Keratinocyte (primary cell): ENCODE measurements at regions not wholly inside any gene's neighbourhood (a gene's known extent, or its start where the extent isn't known, plus 50 kb on each side); places are given as distances from the start of the nearest gene placed in this dataset.

Experiments used
- DNase-seq: peaks from one replicate; pipeline ENCODE4 v3.0.0-alpha.2; 2011; ENCODE audit warnings: low read depth, missing footprints, low spot score
- FAIRE-seq: peaks from 2 replicates; lab custom pipeline; 2011; peaks lifted over from hg19 to GRCh38; lab: Jason Lieb, UNC
- H2AFZ ChIP-seq: 2 replicates; pipeline ENCODE4 v1.6.0; 2012; ENCODE audit warnings: low read length, control low read depth, inconsistent platforms; ENCODE audit not compliant: control insufficient read depth
- H3K27ac ChIP-seq: 2 replicates; pipeline ENCODE4 v1.5.1; 2011; ENCODE audit warnings: low read length; ENCODE audit not compliant: control insufficient read depth, insufficient read depth
- H3K27me3 ChIP-seq: 3 replicates; pipeline ENCODE4 v1.6.0; 2011; ENCODE audit warnings: low read length; ENCODE audit not compliant: control insufficient read depth, insufficient read depth; ENCODE audit errors: extremely low read depth
- H3K36me3 ChIP-seq, 2 experiments: 2 replicates in 1 of 2; 3 replicates in 1 of 2; pipeline ENCODE4 v1.5.1; 2011; ENCODE audit warnings: low read length in 2 of 2, mild to moderate bottlenecking in 1 of 2; ENCODE audit not compliant: control insufficient read depth in 2 of 2, insufficient read depth in 2 of 2; ENCODE audit errors: extremely low read depth in 1 of 2
- H3K4me1 ChIP-seq: 3 replicates; pipeline ENCODE4 v1.5.1; 2011; ENCODE audit warnings: low read length; ENCODE audit not compliant: control insufficient read depth, insufficient read depth; ENCODE audit errors: extremely low read depth
- H3K4me2 ChIP-seq: 3 replicates; pipeline ENCODE4 v1.6.0; 2011; ENCODE audit warnings: low read depth, low read length; ENCODE audit not compliant: control insufficient read depth, insufficient read depth; ENCODE audit errors: extremely low read depth
- H3K4me3 ChIP-seq, 3 experiments: fragments of 200-600 bp in 1 of 3; sonication (generic) in 1 of 3; 2 replicates in 2 of 3; 3 replicates in 1 of 3; pipeline ENCODE4 v1.5.1; 2011 to 2016; ENCODE audit warnings: low read length in 3 of 3, mild to moderate bottlenecking in 3 of 3, control low read depth in 2 of 3, inconsistent platforms in 1 of 3, low read depth in 1 of 3, mixed read lengths in 1 of 3, mixed run types in 1 of 3, moderate library complexity in 1 of 3; ENCODE audit not compliant: control insufficient read depth in 2 of 3, insufficient read depth in 2 of 3; ENCODE audit errors: extremely low read depth in 1 of 3
- H3K79me2 ChIP-seq: 2 replicates; pipeline ENCODE4 v1.6.0; 2012; ENCODE audit warnings: low read length; ENCODE audit not compliant: control insufficient read depth, insufficient read depth
- H3K9ac ChIP-seq: 3 replicates; pipeline ENCODE4 v1.6.0; 2011; ENCODE audit warnings: low read length; ENCODE audit not compliant: control insufficient read depth, insufficient read depth; ENCODE audit errors: extremely low read depth
- H3K9me1 ChIP-seq: 3 replicates; pipeline ENCODE4 v1.6.0; 2011; ENCODE audit warnings: low read length; ENCODE audit not compliant: control insufficient read depth, insufficient read depth; ENCODE audit errors: extremely low read depth
- H3K9me3 ChIP-seq: 2 replicates; pipeline ENCODE4 v1.5.1; 2012; ENCODE audit warnings: low read depth, low read length; ENCODE audit not compliant: control insufficient read depth
- H4K20me1 ChIP-seq: 3 replicates; pipeline ENCODE4 v1.6.0; 2011; ENCODE audit warnings: low read length; ENCODE audit not compliant: control insufficient read depth, insufficient read depth; ENCODE audit errors: extremely low read depth
- EZH2 ChIP-seq: IDR thresholded peaks from one replicate; pipeline ENCODE4 v1.6.1; 2012; ENCODE audit warnings: inconsistent platforms, mild to moderate bottlenecking, low read length, moderate library complexity
- dilution Hi-C: fragments of 300-500 bp; cut with MboI; formaldehyde crosslinking; loops from one replicate; pipeline ENCODE4 v1.7.0; 2020; ENCODE audit warnings: low sequenced_read_pairs; ENCODE audit not compliant: extremely low pct_ligation_motif_present
- TF ChIP-seq, protein P1 (sequence below), 3 experiments: IDR thresholded peaks in 1 of 3; conservative IDR thresholded peaks in 1 of 3; optimal IDR thresholded peaks in 1 of 3; 2 replicates in 2 of 3; 3 replicates in 1 of 3; pipeline versions ENCODE3 to v1.5.1; 2011; ENCODE audit warnings: low read length in 3 of 3, mild to moderate bottlenecking in 3 of 3, moderate library complexity in 2 of 3, control low read depth in 1 of 3, inconsistent platforms in 1 of 3; ENCODE audit not compliant: insufficient read depth in 2 of 3; ENCODE audit errors: extremely low read depth in 1 of 3

- DNase-seq (no peak), FAIRE-seq (no peak)
- H3K9me3 ChIP-seq: no peaks in the 10 kb centered on the region
- H3K9ac ChIP-seq: no peak overlapping the region
- dilution Hi-C loops: no loop called here
- H3K27ac ChIP-seq: no peak overlapping the region
- no peaks in the 10 kb centered on the region for H3K79me2 ChIP-seq
- no peaks in the 10 kb centered on the region for H4K20me1 ChIP-seq
- no peak overlapping the region for H3K4me2 ChIP-seq
- no peak overlapping the region for H2AFZ ChIP-seq
- H3K4me3 ChIP-seq: no peak overlapping the region
- no peaks in the 10 kb centered on the region for H3K9me1 ChIP-seq
- H3K27me3 ChIP-seq: no peaks in the 10 kb centered on the region
- H3K4me1 ChIP-seq: no peaks in the 10 kb centered on the region
- TF ChIP-seq, protein P1, sequence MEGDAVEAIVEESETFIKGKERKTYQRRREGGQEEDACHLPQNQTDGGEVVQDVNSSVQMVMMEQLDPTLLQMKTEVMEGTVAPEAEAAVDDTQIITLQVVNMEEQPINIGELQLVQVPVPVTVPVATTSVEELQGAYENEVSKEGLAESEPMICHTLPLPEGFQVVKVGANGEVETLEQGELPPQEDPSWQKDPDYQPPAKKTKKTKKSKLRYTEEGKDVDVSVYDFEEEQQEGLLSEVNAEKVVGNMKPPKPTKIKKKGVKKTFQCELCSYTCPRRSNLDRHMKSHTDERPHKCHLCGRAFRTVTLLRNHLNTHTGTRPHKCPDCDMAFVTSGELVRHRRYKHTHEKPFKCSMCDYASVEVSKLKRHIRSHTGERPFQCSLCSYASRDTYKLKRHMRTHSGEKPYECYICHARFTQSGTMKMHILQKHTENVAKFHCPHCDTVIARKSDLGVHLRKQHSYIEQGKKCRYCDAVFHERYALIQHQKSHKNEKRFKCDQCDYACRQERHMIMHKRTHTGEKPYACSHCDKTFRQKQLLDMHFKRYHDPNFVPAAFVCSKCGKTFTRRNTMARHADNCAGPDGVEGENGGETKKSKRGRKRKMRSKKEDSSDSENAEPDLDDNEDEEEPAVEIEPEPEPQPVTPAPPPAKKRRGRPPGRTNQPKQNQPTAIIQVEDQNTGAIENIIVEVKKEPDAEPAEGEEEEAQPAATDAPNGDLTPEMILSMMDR (optimal IDR thresholded peaks at IDR 0.05 in 1 of 3, IDR thresholded peaks at IDR 0.05 in 1 of 3, conservative IDR thresholded peaks at IDR 0.05 in 1 of 3; ENCODE audit: extremely low read depth in 1 of 3, insufficient read depth in 2 of 3, low read length in 3 of 3): no peak
- TF ChIP-seq EZH2: no peak
- H3K36me3 ChIP-seq: no peaks in the 10 kb centered on the region
Observed at GRCh38 chr2:152883951-152884487, 165.6 kb downstream of the ARL6IP6 start.

GRCh38 chr2:152881527-152881926 is 163.1 kb downstream of the ARL6IP6 start:
- H3K4me1 ChIP-seq: peaks cover 4% of the 10 kb centered on the region
- H2AFZ ChIP-seq: no peak overlapping the region
- no peaks in the 10 kb centered on the region for H3K79me2 ChIP-seq
- H3K4me2 ChIP-seq: no peak overlapping the region
- no peak overlapping the region for H3K9ac ChIP-seq
- dilution Hi-C loops: no loop called here
- no peak overlapping the region for H3K4me3 ChIP-seq
- H3K27ac ChIP-seq: no peak overlapping the region
- H3K27me3 ChIP-seq: no peaks in the 10 kb centered on the region
- no peaks in the 10 kb centered on the region for H4K20me1 ChIP-seq
- no peaks in the 10 kb centered on the region for H3K9me1 ChIP-seq
- H3K9me3 ChIP-seq: no peaks in the 10 kb centered on the region
- TF ChIP-seq, protein P1 (optimal IDR thresholded peaks at IDR 0.05 in 1 of 3, IDR thresholded peaks at IDR 0.05 in 1 of 3, conservative IDR thresholded peaks at IDR 0.05 in 1 of 3; ENCODE audit: extremely low read depth in 1 of 3, insufficient read depth in 2 of 3, low read length in 3 of 3): no peak
- no peak for TF ChIP-seq EZH2
- FAIRE-seq (no peak), DNase-seq (no peak)
- H3K36me3 ChIP-seq: no peaks in the 10 kb centered on the region
